ENCODE measurements at regions not wholly inside any gene's neighbourhood (a gene's known extent, or its start where the extent isn't known, plus 50 kb on each side); places are given as distances from the start of the nearest gene placed in this dataset.

GRCh38 chr16:35177851-35178250 lies 1718.4 kb downstream of the TP53TG3F start:
- Histone ChIP-seq H3K4me3 (no peak overlapping the region), H3K27ac (no peak overlapping the region)

GRCh38 chr16:35180970-35181369 lies 1721.6 kb downstream of the TP53TG3F start:
- intact Hi-C loops (cut with DNase I) = no loop called here
- ATAC-seq (no peak), DNase-seq (no peak)
- Histone ChIP-seq H3K4me1 (no peaks in the 10 kb centered on the region), H3K9me3 (no peaks in the 10 kb centered on the region), H3K36me3 (ENCODE audit: insufficient read depth in 1 of 2, low read depth in 1 of 2) (no peaks in the 10 kb centered on the region), H3K4me3 (no peak overlapping the region), H3K27ac (no peak overlapping the region), H3K27me3 (ENCODE audit: insufficient read depth in 3 of 3, low read length in 2 of 3) (no peaks in the 10 kb centered on the region)
- WGBS, 3 donors = 61 to 77% (median 75%) methylated on average over 2 of the region's 2 CpGs
- TF ChIP-seq CTCF (IDR thresholded peaks at IDR 0.05) = no peak

More at GRCh38 chr16:35177851-35178250, 1718.4 kb downstream of the TP53TG3F start:
- intact Hi-C loops (cut with DNase I) = no loop called here
- no peak for TF ChIP-seq CTCF (IDR thresholded peaks at IDR 0.05)
- 67 to 73% (median 67%) methylated on average over 2 of the region's 2 CpGs for WGBS, 3 donors
- DNase-seq (no peak), ATAC-seq (no peak)
- Histone ChIP-seq H3K9me3 (no peaks in the 10 kb centered on the region), H3K4me1 (no peaks in the 10 kb centered on the region), H3K27me3 (ENCODE audit: insufficient read depth in 3 of 3, low read length in 2 of 3) (no peaks in the 10 kb centered on the region), H3K36me3 (ENCODE audit: insufficient read depth in 1 of 2, low read depth in 1 of 2) (no peaks in the 10 kb centered on the region)

GRCh38 chr16:35181422-35182030 lies 1722.1 kb downstream of the TP53TG3F start:
- H3K9me3 ChIP-seq = no peaks in the 10 kb centered on the region
- WGBS, 3 donors = 45 to 61% (median 52%) methylated on average over 6 of the region's 6 CpGs

GRCh38 chr16:35182043-35182677 lies 1722.7 kb downstream of the TP53TG3F start:
- Histone ChIP-seq H3K36me3 (ENCODE audit: insufficient read depth in 1 of 2, low read depth in 1 of 2) (no peaks in the 10 kb centered on the region), H3K9me3 (no peaks in the 10 kb centered on the region), H3K27ac (no peak overlapping the region), H3K27me3 (ENCODE audit: insufficient read depth in 3 of 3, low read length in 2 of 3) (no peaks in the 10 kb centered on the region), H3K4me1 (no peaks in the 10 kb centered on the region), H3K4me3 (no peak overlapping the region)
- TF ChIP-seq CTCF (IDR thresholded peaks at IDR 0.05) = no peak
- DNase-seq (no peak), ATAC-seq (no peak)
- intact Hi-C loops (cut with DNase I) = no loop called here

More at GRCh38 chr16:35181422-35182030, 1722.1 kb downstream of the TP53TG3F start:
- no peak overlapping the region for H3K4me3 ChIP-seq
- no peak for ATAC-seq
- intact Hi-C loops (cut with DNase I) = no loop called here
- no peaks in the 10 kb centered on the region for H3K4me1 ChIP-seq
- no peak for DNase-seq
- TF ChIP-seq CTCF (IDR thresholded peaks at IDR 0.05) = no peak
- no peaks in the 10 kb centered on the region for H3K27me3 ChIP-seq (ENCODE audit: insufficient read depth in 3 of 3, low read length in 2 of 3)
- H3K27ac ChIP-seq = no peak overlapping the region
- no peaks in the 10 kb centered on the region for H3K36me3 ChIP-seq (ENCODE audit: insufficient read depth in 1 of 2, low read depth in 1 of 2)
